HepG2 (cell line): ENCODE measurements at regions not wholly inside any gene's neighbourhood (a gene's known extent, or its start where the extent isn't known, plus 50 kb on each side); places are given as distances from the start of the nearest gene placed in this dataset.

Experiments
- ATAC-seq: fragments of 200-7000 bp; cut with Tn5 transposase; 3 replicates; pipeline ENCODE4 v1.9.1; 2020; ENCODE audit warnings: mild to moderate bottlenecking, moderate library complexity
- BruUV-seq: library from RNA; stranded (reverse); fragments of 400-500 nt; replicated peaks from 2 replicates; lab custom pipeline; 2021; lab: Mats Ljungman, UMichigan
- CTCF ChIA-PET: fragments of 300-600 bp; formaldehyde crosslinking; extraction: SDS; loops from one replicate; lab custom pipeline; 2021; ENCODE audit warnings: low total read pairs, inconsistent platforms, low intra/inter-chr PET ratio; lab: Yijun Ruan, JAX
- POLR2A ChIA-PET: fragments of 350-600 bp; sonication (Branson Sonifier 250); formaldehyde crosslinking; loops from one replicate; lab custom pipeline; 2020; ENCODE audit warnings: antibody characterized with exemption, inconsistent platforms; lab: Yijun Ruan, JAX
- DNase-seq: peaks from one replicate; pipeline ENCODE4 v3.0.0-alpha.2; 2015; ENCODE audit warnings: low spot score
- FAIRE-seq: peaks from 3 replicates; lab custom pipeline; 2011; peaks lifted over from hg19 to GRCh38; lab: Jason Lieb, UNC
- H2AFZ ChIP-seq: one replicate; pipeline ENCODE4 v1.6.1; 2011; ENCODE audit warnings: low read length, inconsistent platforms
- H3K27ac ChIP-seq: fragments of 300-600 bp; 3 replicates; pipeline ENCODE4 v1.8.0; 2011; ENCODE audit warnings: mixed run types, mild to moderate bottlenecking, mixed read lengths, low read length, inconsistent platforms; ENCODE audit not compliant: insufficient read depth; ENCODE audit errors: extremely low read length
- H3K27me3 ChIP-seq, 2 experiments: fragments of 200-600 bp in 1 of 2; 2 replicates in 1 of 2; 3 replicates in 1 of 2; pipeline versions ENCODE4 v1.6.0 to v1.8.0; 2011; ENCODE audit warnings: low read length in 2 of 2, mild to moderate bottlenecking in 2 of 2, moderate library complexity in 2 of 2, inconsistent platforms in 1 of 2; ENCODE audit not compliant: insufficient read depth in 2 of 2, control insufficient read depth in 1 of 2
- H3K36me3 ChIP-seq, 2 experiments: fragments of 200-600 bp in 1 of 2; replicated peaks in 1 of 2; 2 replicates in 1 of 2; 3 replicates in 1 of 2; pipeline versions ENCODE4 v1.5.1 to v1.8.0; 2011; ENCODE audit warnings: low read length in 2 of 2, inconsistent platforms in 1 of 2; ENCODE audit not compliant: insufficient read depth in 2 of 2, control insufficient read depth in 1 of 2
- H3K4me1 ChIP-seq: 2 replicates; pipeline ENCODE4 v1.5.1; 2012; ENCODE audit warnings: low read length, inconsistent platforms; ENCODE audit not compliant: insufficient read depth
- H3K4me2 ChIP-seq: 2 replicates; pipeline ENCODE4 v1.6.0; 2011; ENCODE audit warnings: low read depth, low read length, inconsistent platforms
- H3K4me3 ChIP-seq, 3 experiments: fragments of 200-600 bp in 1 of 3; sonication (generic), shearing (Covaris generic) in 1 of 3; replicated peaks in 1 of 3; 2 replicates each; pipeline ENCODE4 v1.5.1; 2011 to 2016; ENCODE audit warnings: low read length in 3 of 3, inconsistent platforms in 2 of 3, low read depth in 2 of 3, mild to moderate bottlenecking in 2 of 3, control low read depth in 1 of 3, mixed read lengths in 1 of 3; ENCODE audit not compliant: insufficient read depth in 1 of 3
- H3K79me2 ChIP-seq: one replicate; pipeline ENCODE4 v1.6.1; 2011; ENCODE audit warnings: low read length, inconsistent platforms; ENCODE audit not compliant: insufficient read depth
- H3K9ac ChIP-seq: 2 replicates; pipeline ENCODE4 v1.6.0; 2011; ENCODE audit warnings: mild to moderate bottlenecking, low read depth, low read length, inconsistent platforms; ENCODE audit not compliant: insufficient read depth
- H3K9me3 ChIP-seq: 2 replicates; pipeline ENCODE4 v1.5.1; 2012; ENCODE audit warnings: mild to moderate bottlenecking, low read length
- H4K20me1 ChIP-seq: 2 replicates; pipeline ENCODE4 v1.6.0; 2011; ENCODE audit warnings: inconsistent platforms, mild to moderate bottlenecking, low read length, moderate library complexity; ENCODE audit not compliant: insufficient read depth
- ARID2 ChIP-seq: sonication (generic); formaldehyde crosslinking; IDR thresholded peaks from 2 replicates; pipeline ENCODE4 v1.8.1; 2022; ENCODE audit warnings: mild to moderate bottlenecking, missing genetic modification reagents, borderline replicate concordance
- ATF1 ChIP-seq: IDR thresholded peaks from 2 replicates; pipeline ENCODE4 v1.6.1; 2016; ENCODE audit warnings: mild to moderate bottlenecking, control low read depth
- BATF2 ChIP-seq: sonication (generic); formaldehyde crosslinking; IDR thresholded peaks from 2 replicates; pipeline ENCODE4 v1.8.0; 2022; ENCODE audit warnings: mild to moderate bottlenecking, missing genetic modification reagents, moderate library complexity
- ELF1 ChIP-seq: sonication (generic); formaldehyde crosslinking; IDR thresholded peaks from 2 replicates; pipeline ENCODE4 v1.4.0; 2020; ENCODE audit warnings: missing genetic modification reagents
- FOXC1 ChIP-seq: sonication (generic); formaldehyde crosslinking; IDR thresholded peaks from 2 replicates; pipeline ENCODE4 v1.8.0; 2022; ENCODE audit warnings: mild to moderate bottlenecking, missing genetic modification reagents, borderline replicate concordance
- HNRNPK ChIP-seq: fragments of 200-400 bp; formaldehyde crosslinking; IDR thresholded peaks from 2 replicates; pipeline ENCODE4 v1.6.1; 2018; ENCODE audit warnings: low read length, low read depth, moderate library complexity, mild to moderate bottlenecking; ENCODE audit not compliant: poor library complexity, severe bottlenecking
- IKZF1 ChIP-seq: fragments of 450-650 bp; IDR thresholded peaks from 2 replicates; pipeline ENCODE4 v1.7.1; 2016
- JUND ChIP-seq: sonication (generic); formaldehyde crosslinking; IDR thresholded peaks from 2 replicates; pipeline ENCODE4 v1.8.0; 2022; ENCODE audit warnings: mild to moderate bottlenecking, missing genetic modification reagents
- NPAS2 ChIP-seq: sonication (generic); formaldehyde crosslinking; IDR thresholded peaks from 2 replicates; pipeline ENCODE4 v1.8.0; 2022; ENCODE audit warnings: mild to moderate bottlenecking, missing genetic modification reagents, borderline replicate concordance
- SNAI1 ChIP-seq: sonication (generic); formaldehyde crosslinking; IDR thresholded peaks from 2 replicates; pipeline ENCODE4 v1.5.0; 2020; ENCODE audit warnings: mild to moderate bottlenecking, missing genetic modification reagents, borderline replicate concordance
- TEAD3 ChIP-seq: optimal IDR thresholded peaks from 2 replicates; pipeline ENCODE3; 2016; ENCODE audit warnings: borderline replicate concordance
- ZNF230 ChIP-seq: sonication (generic); formaldehyde crosslinking; IDR thresholded peaks from 2 replicates; pipeline ENCODE4 v1.4.0; 2020; ENCODE audit warnings: mild to moderate bottlenecking, missing genetic modification reagents
- ZNF24 ChIP-seq: fragments of 450-650 bp; IDR thresholded peaks from 2 replicates; pipeline ENCODE4 v1.6.1; 2017; ENCODE audit warnings: antibody characterized with exemption, mild to moderate bottlenecking
- ZNF3 ChIP-seq: IDR thresholded peaks from 2 replicates; pipeline ENCODE4 v1.7.0; 2017; ENCODE audit warnings: inconsistent platforms
- ZNF430 ChIP-seq: sonication (generic); formaldehyde crosslinking; IDR thresholded peaks from 2 replicates; pipeline ENCODE4 v1.9.0; 2021; ENCODE audit warnings: mild to moderate bottlenecking, missing genetic modification reagents
- ZNF616 ChIP-seq: sonication (generic); formaldehyde crosslinking; IDR thresholded peaks from 2 replicates; pipeline ENCODE4 v1.5.0; 2020; ENCODE audit warnings: low read depth, mild to moderate bottlenecking, missing genetic modification reagents
- ZNF788 ChIP-seq: sonication (generic); formaldehyde crosslinking; IDR thresholded peaks from 2 replicates; pipeline ENCODE4 v1.5.0; 2020; ENCODE audit warnings: mild to moderate bottlenecking, missing genetic modification reagents, borderline replicate concordance
- ZNF792 ChIP-seq: IDR thresholded peaks from 2 replicates; pipeline ENCODE4 v1.6.1; 2016
- WGBS: methylation state at CpG from one replicate; pipeline ENCODE4 v1.1.6; 2017; ENCODE audit warnings: low lambda C conversion rate; 5-methylcytosine and 5-hydroxymethylcytosine counted together
- in situ Hi-C: cut with HindIII; loops from 2 replicates; pipeline ENCODE4 v1.10.0; 2017; ENCODE audit warnings: low pct_unique_long_range_greater_than_20kb; ENCODE audit not compliant: extremely low pct_ligation_motif_present
- intact Hi-C: fragments of 100-400 bp; cut with micrococcal nuclease; formaldehyde crosslinking; loops from one replicate; pipeline ENCODE4 v1.10.0; 2022; ENCODE audit not compliant: unreplicated experiment

GRCh38 chr16:72576189-72576588, 404.2 kb upstream of the PMFBP1 start:
- FAIRE-seq (no peak), DNase-seq (no peak), ATAC-seq (no peak)
- Histone ChIP-seq H3K27me3 (no peaks in the 10 kb centered on the region), H2AFZ (no peak overlapping the region), H3K4me2 (no peak overlapping the region), H3K79me2 (no peaks in the 10 kb centered on the region), H4K20me1 (no peaks in the 10 kb centered on the region), H3K36me3 (no peaks in the 10 kb centered on the region), H3K9ac (no peak overlapping the region), H3K9me3 (no peaks in the 10 kb centered on the region), H3K27ac (no peak overlapping the region), H3K4me3 (no peak overlapping the region), H3K4me1 (no peaks in the 10 kb centered on the region)
- POLR2A ChIA-PET: no interaction called here
- CTCF ChIA-PET: no interaction called here
- TF ChIP-seq NPAS2 (CRISPR knock-in tag) (no peak), TEAD3 (CRISPR knock-in tag) (no peak), BATF2 (no peak), ARID2 (CRISPR knock-in tag) (no peak), JUND (CRISPR knock-in tag) (no peak), ZNF24 (no peak), ZNF3 (CRISPR knock-in tag) (no peak), IKZF1 (no peak), SNAI1 (CRISPR knock-in tag) (no peak), ZNF792 (CRISPR knock-in tag) (no peak), ZNF230 (CRISPR knock-in tag) (no peak), ZNF616 (CRISPR knock-in tag) (no peak), ELF1 (no peak), HNRNPK (no peak), FOXC1 (no peak), ZNF788 (CRISPR knock-in tag) (no peak), ATF1 (CRISPR knock-in tag) (no peak), ZNF430 (no peak)
- intact Hi-C loops (no loop called here), in situ Hi-C loops (no loop called here)
- no TSS peak for BruUV-seq
- 94% methylated on average over 3 of the region's 3 CpGs for WGBS
